T-cell (primary cell): ENCODE measurements at regions not wholly inside any gene's neighbourhood (a gene's known extent, or its start where the extent isn't known, plus 50 kb on each side); places are given as distances from the start of the nearest gene placed in this dataset.

Source experiments
- ATAC-seq, 4 experiments: fragments of 200-7000 bp in 3 of 4; fragments of 150-1000 bp in 1 of 4; cut with Tn5 transposase; replicated peaks in 1 of 4; 1 replicate in 3 of 4; 2 replicates in 1 of 4; pipeline ENCODE4 v1.10.0; 2021; ENCODE audit warnings: moderate library complexity in 3 of 4, mild to moderate bottlenecking in 2 of 4, moderate number of reproducible peaks in 1 of 4
- CTCF ChIA-PET, 2 donors: fragments of 300-600 bp; sonication (Branson Sonifier 250); formaldehyde crosslinking; loops; one replicate each; lab custom pipeline; 2022; ENCODE audit warnings: antibody characterized with exemption in 2 of 2; lab: Charles Lee
- POLR2A ChIA-PET, 2 donors: fragments of 300-600 bp; sonication (Branson Sonifier 250); formaldehyde crosslinking; loops; one replicate each; lab custom pipeline; 2022; ENCODE audit warnings: antibody characterized with exemption in 2 of 2; lab: Charles Lee
- DNase-seq, 35 experiments: peaks; one replicate each; pipeline versions ENCODE4 v3.0.0 to v3.0.0-alpha.2; 2013 to 2023
- H3K27ac ChIP-seq: one replicate; pipeline ENCODE4 v1.5.1; 2013; ENCODE audit warnings: low read length
- H3K27me3 ChIP-seq, 2 experiments: replicated peaks in 1 of 2; 1 replicate in 1 of 2; 2 replicates in 1 of 2; pipeline versions ENCODE4 v1.6.1 to v1.7.0; 2013; ENCODE audit warnings: low read length in 1 of 2, mixed read lengths in 1 of 2; ENCODE audit not compliant: control insufficient read depth in 2 of 2, insufficient read depth in 2 of 2; ENCODE audit errors: extremely low read depth in 1 of 2
- H3K36me3 ChIP-seq, 2 donors: 1 replicate in 1 of 2; 2 replicates in 1 of 2; pipeline versions ENCODE4 v1.6.1 to v1.7.0; 2013; ENCODE audit warnings: low read length in 1 of 2; ENCODE audit not compliant: control insufficient read depth in 2 of 2, insufficient read depth in 1 of 2; ENCODE audit errors: extremely low read depth in 1 of 2
- H3K4me1 ChIP-seq, 2 experiments: 1 replicate in 1 of 2; 2 replicates in 1 of 2; pipeline versions ENCODE4 v1.6.1 to v1.7.0; 2013; ENCODE audit warnings: low read length in 2 of 2, mixed read lengths in 1 of 2; ENCODE audit not compliant: insufficient read depth in 2 of 2, control insufficient read depth in 1 of 2; ENCODE audit errors: extremely low read depth in 1 of 2
- H3K4me3 ChIP-seq, 2 donors: 1 replicate in 1 of 2; 2 replicates in 1 of 2; pipeline versions ENCODE4 v1.5.1 to v1.7.0; 2013; ENCODE audit warnings: mild to moderate bottlenecking in 2 of 2, low read length in 1 of 2, moderate library complexity in 1 of 2; ENCODE audit not compliant: control insufficient read depth in 1 of 2; ENCODE audit errors: extremely low read depth in 1 of 2
- H3K9me3 ChIP-seq: 2 replicates; pipeline ENCODE4 v1.7.0; 2013
- H3K27ac Mint-ChIP-seq, 2 donors: one replicate each; pipeline ENCODE4 v1.8.0; 2020 to 2021; ENCODE audit warnings: mild to moderate bottlenecking in 2 of 2, mixed read lengths in 2 of 2
- H3K27me3 Mint-ChIP-seq, 2 donors: one replicate each; pipeline ENCODE4 v1.8.0; 2021 to 2022; ENCODE audit warnings: mixed read lengths in 2 of 2
- H3K36me3 Mint-ChIP-seq: one replicate; pipeline ENCODE4 v1.8.0; 2021; ENCODE audit warnings: mixed read lengths
- H3K4me1 Mint-ChIP-seq, 3 donors: one replicate each; pipeline ENCODE4 v1.8.0; 2020 to 2022; ENCODE audit warnings: mixed read lengths in 3 of 3, mild to moderate bottlenecking in 1 of 3
- H3K4me3 Mint-ChIP-seq, 3 donors: one replicate each; pipeline ENCODE4 v1.8.0; 2020 to 2022; ENCODE audit warnings: mild to moderate bottlenecking in 3 of 3, mixed read lengths in 3 of 3, moderate library complexity in 3 of 3
- H3K9me3 Mint-ChIP-seq, 3 donors: one replicate each; pipeline ENCODE4 v1.8.0; 2020 to 2022; ENCODE audit warnings: mixed read lengths in 3 of 3
- WGBS: methylation state at CpG from one replicate; pipeline ENCODE4 v1.1.5; 2013; ENCODE audit warnings: missing lambda C conversion rate; ENCODE audit not compliant: insufficient coverage; 5-methylcytosine and 5-hydroxymethylcytosine counted together

DNA sequence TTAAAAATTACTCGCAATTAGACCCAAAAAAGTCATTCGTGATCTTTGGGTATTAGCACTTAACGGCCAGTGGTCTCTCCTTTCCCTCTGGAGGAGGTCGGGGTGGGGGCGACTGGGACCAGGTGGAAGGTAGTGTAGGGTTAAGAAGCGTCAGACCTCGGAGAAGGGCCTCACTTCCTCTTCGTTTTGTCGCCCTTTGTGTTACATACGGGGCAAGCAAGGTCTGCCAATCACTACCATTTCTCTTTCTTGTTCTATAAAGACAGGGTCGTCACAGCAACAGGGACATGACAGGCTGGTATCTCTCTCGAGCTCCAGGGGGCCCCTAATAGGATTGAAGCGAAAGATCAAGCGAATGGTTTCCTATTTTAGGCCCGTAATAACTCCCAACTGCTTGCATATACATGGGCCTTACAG lies 136.6 kb downstream of the INSIG2 start:
- peak in 2 of 4 experiments; percentile 22 to 45 for ATAC-seq
- peak overlapping the region; percentile 46 for H3K27ac ChIP-seq
- ChIA-PET POLR2A (no interaction called here), CTCF (no interaction called here)
- peak in 3 of 35 experiments; percentile 2 to 26 (median 8) for DNase-seq
- H3K36me3 ChIP-seq = no peaks in the 10 kb centered on the region
- H3K4me3 Mint-ChIP-seq = peak overlapping the region; percentile 67 to 87 (median 74)
- H3K27me3 Mint-ChIP-seq = peaks cover 53 to 70% of the 10 kb centered on the region in 2 donors
- H3K36me3 Mint-ChIP-seq = no peaks in the 10 kb centered on the region
- H3K4me3 ChIP-seq = peak overlapping the region; percentile 60 to 82
- H3K4me1 Mint-ChIP-seq = peaks cover 21 to 29% (median 28%) of the 10 kb centered on the region in 3 donors
- H3K4me1 ChIP-seq = peaks cover 9 to 17% of the 10 kb centered on the region in 2 experiments
- WGBS = 39% methylated on average over 5 of the region's 15 CpGs
- H3K27ac Mint-ChIP-seq = peak overlapping the region in 1 of 2 donors; percentile 80
- H3K9me3 ChIP-seq = no peaks in the 10 kb centered on the region
- no peaks in the 10 kb centered on the region for H3K9me3 Mint-ChIP-seq
- H3K27me3 ChIP-seq = peaks cover 17 to 49% of the 10 kb centered on the region in 2 experiments

DNA sequence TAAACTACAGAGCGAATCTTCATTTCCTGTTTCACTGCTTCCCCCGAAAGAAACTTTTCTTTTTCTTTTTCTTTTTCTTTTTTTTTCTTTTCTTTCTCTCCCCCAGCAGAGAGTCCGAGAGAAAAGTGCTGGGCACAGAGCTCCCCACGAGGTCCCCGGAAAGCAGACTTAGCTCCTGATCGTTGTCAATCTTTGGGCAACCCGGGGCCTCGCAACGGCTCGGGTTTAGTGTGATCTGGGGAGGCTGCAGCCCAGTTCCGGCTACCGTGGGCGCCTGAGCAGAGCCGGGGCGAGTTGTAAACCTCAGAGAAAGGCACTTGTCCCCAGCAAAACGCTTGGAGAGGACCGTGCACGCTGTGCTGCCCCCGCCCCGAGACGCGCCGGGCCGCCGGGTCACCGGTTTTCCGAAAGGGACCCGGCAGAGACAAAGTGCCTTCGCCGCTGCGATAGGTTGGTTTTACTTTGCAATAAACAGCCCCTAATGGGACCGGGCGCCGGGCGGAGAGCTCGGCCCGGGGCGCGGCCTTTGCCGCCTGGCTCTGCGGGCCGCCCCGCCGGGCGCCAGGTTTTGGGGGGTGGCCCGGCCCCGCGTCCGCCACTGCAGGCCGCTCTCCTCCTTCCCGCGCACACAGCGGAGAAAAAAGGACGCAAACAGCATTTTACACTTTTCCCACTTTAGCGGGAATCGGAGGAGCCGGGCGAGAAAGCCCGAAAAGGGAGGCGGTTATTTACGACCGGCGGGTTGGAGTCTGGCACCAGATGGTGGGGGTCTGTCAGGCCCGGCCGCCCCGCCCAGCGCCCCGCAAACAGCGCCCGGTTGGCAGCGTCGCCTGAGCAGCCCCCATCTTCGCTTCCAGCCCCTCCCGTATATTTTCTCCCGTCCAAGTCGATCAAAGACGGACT lies 136.0 kb downstream of the INSIG2 start:
- peak; percentile 64 to 77 (median 72) for ATAC-seq
- peak overlapping the region; percentile 83 to 87 (median 87) for H3K4me3 Mint-ChIP-seq
- H3K27ac ChIP-seq = peak overlapping the region; percentile 62

DNA sequence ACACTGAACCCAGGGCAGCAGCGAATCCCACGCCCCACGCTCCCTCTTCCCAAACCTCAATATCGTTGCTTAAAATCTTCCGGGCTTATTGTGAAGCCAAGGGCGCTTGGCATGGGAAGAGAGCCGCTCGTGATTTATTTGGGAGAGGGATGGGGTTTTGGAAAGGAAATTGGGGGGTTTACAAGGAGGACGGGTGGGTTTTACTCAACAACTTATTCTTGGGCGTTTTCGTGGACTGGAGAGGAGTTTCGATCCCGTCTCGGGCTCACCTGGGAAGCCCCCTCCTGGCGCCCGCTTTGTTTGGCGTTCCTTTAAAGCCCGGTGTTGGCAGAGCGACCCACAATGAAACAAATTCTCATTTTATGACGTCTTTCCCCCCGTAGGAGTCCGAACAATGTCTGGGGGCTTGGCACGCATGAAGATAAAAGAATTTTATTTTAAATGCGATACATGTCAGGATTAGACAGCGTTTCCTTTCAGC lies 135.3 kb downstream of the INSIG2 start:
- H3K4me1 Mint-ChIP-seq = peaks cover 21 to 29% (median 28%) of the 10 kb centered on the region in 3 donors
- peaks cover 9 to 17% of the 10 kb centered on the region in 2 experiments for H3K4me1 ChIP-seq
- H3K9me3 ChIP-seq = no peaks in the 10 kb centered on the region
- H3K9me3 Mint-ChIP-seq = no peaks in the 10 kb centered on the region
- 4% methylated on average over 11 of the region's 25 CpGs for WGBS
- H3K27me3 Mint-ChIP-seq = peaks cover 56 to 72% of the 10 kb centered on the region in 2 donors
- no peaks in the 10 kb centered on the region for H3K36me3 ChIP-seq
- peaks cover 17 to 42% of the 10 kb centered on the region in 2 experiments for H3K27me3 ChIP-seq
- H3K27ac ChIP-seq = peak overlapping the region; percentile 62
- no peaks in the 10 kb centered on the region for H3K36me3 Mint-ChIP-seq
- POLR2A ChIA-PET = interaction anchor here in 1 of 2 donors (0.6 kb wide), 1 partner anchor 1455 kb away, joined by 4 read pairs; the partner anchor contains the start of gene TMEM177
- H3K27ac Mint-ChIP-seq = peak overlapping the region; percentile 47 to 77
- H3K4me3 ChIP-seq = peak overlapping the region; percentile 60 to 82
- DNase-seq (peak in 3 of 35 experiments; percentile 7 to 54 (median 24)), ATAC-seq (peak in 3 of 4 experiments; percentile 14 to 61 (median 28))
- H3K4me3 Mint-ChIP-seq = peak overlapping the region; percentile 83 to 87 (median 87)
- CTCF ChIA-PET = interaction anchor here in 1 of 2 donors (0.7 to 3.6 kb wide), 4 partner anchors 177 to 839 kb away, joined by 3 to 30 read pairs (median 6); partner anchors contain the start of gene DDX18

More for the DNA sequence above, 136.0 kb downstream of the INSIG2 start:
- Histone ChIP-seq H3K4me1 (peaks cover 9 to 17% of the 10 kb centered on the region in 2 experiments), H3K9me3 (no peaks in the 10 kb centered on the region), H3K27me3 (peaks cover 17 to 43% of the 10 kb centered on the region in 2 experiments), H3K4me3 (peak overlapping the region; percentile 60 to 82), H3K36me3 (no peaks in the 10 kb centered on the region)
- peak in 25 of 35 experiments; percentile 4 to 48 (median 17) for DNase-seq
- Mint-ChIP-seq H3K36me3 (no peaks in the 10 kb centered on the region), H3K27ac (peak overlapping the region; percentile 47 to 80), H3K27me3 (peaks cover 57 to 72% of the 10 kb centered on the region in 2 donors), H3K4me1 (peaks cover 21 to 29% (median 28%) of the 10 kb centered on the region in 3 donors), H3K9me3 (no peaks in the 10 kb centered on the region)
- ChIA-PET CTCF (interaction anchor here (0.6 to 3.6 kb wide), 5 partner anchors 177 to 1951 kb away, joined by 3 to 30 read pairs (median 3); partner anchors contain the start of gene DDX18 (in 1 of the 2)), POLR2A (interaction anchor here in 1 of 2 donors (0.6 kb wide), 1 partner anchor 1454 kb away, joined by 4 read pairs; the partner anchor contains the start of gene TMEM177)
- 3% methylated on average over 66 of the region's 77 CpGs for WGBS

- Mint-ChIP-seq H3K9me3 (no peaks in the 10 kb centered on the region), H3K36me3 (no peaks in the 10 kb centered on the region), H3K4me3 (peak overlapping the region; percentile 83 to 87 (median 87)), H3K4me1 (peaks cover 21 to 29% (median 28%) of the 10 kb centered on the region in 3 donors), H3K27ac (peak overlapping the region in 1 of 2 donors; percentile 16), H3K27me3 (peaks cover 50 to 71% of the 10 kb centered on the region in 2 donors)
- no peaks in the 10 kb centered on the region for H3K36me3 ChIP-seq
- POLR2A ChIA-PET = no interaction called here
- 14% methylated on average over 4 of the region's 8 CpGs for WGBS
- H3K4me3 ChIP-seq = peak overlapping the region in 1 of 2 donors; percentile 82
- DNase-seq (no peak), ATAC-seq (no peak)
- peaks cover 17 to 40% of the 10 kb centered on the region in 2 experiments for H3K27me3 ChIP-seq
- no peaks in the 10 kb centered on the region for H3K9me3 ChIP-seq
- peaks cover 9 to 17% of the 10 kb centered on the region in 2 experiments for H3K4me1 ChIP-seq
- no peak overlapping the region for H3K27ac ChIP-seq
- CTCF ChIA-PET = interaction anchor here (0.6 to 3.6 kb wide), 8 partner anchors 8 to 642 kb away, joined by 3 to 30 read pairs (median 4); no protein-coding TSS in a partner anchor
Measured at GRCh38 chr2:118222672-118223421, 134.6 kb downstream of the INSIG2 start.

GRCh38 chr2:118222273-118222594 lies 134.0 kb downstream of the INSIG2 start:
- ATAC-seq (no peak), DNase-seq (no peak)
- no peaks in the 10 kb centered on the region for H3K36me3 ChIP-seq
- H3K9me3 ChIP-seq = no peaks in the 10 kb centered on the region
- ChIA-PET POLR2A (no interaction called here), CTCF (interaction anchor here (0.6 to 3.6 kb wide), 8 partner anchors 9 to 642 kb away, joined by 3 to 30 read pairs (median 5); no protein-coding TSS in a partner anchor)
- no peaks in the 10 kb centered on the region for H3K36me3 Mint-ChIP-seq
- no peak overlapping the region for H3K4me3 ChIP-seq
- peaks cover 17 to 36% of the 10 kb centered on the region in 2 experiments for H3K27me3 ChIP-seq
- no peak overlapping the region for H3K27ac Mint-ChIP-seq
- peaks cover 46 to 70% of the 10 kb centered on the region in 2 donors for H3K27me3 Mint-ChIP-seq
- peaks cover 21 to 29% (median 28%) of the 10 kb centered on the region in 3 donors for H3K4me1 Mint-ChIP-seq
- peaks cover 9 to 17% of the 10 kb centered on the region in 2 experiments for H3K4me1 ChIP-seq
- no peak overlapping the region for H3K27ac ChIP-seq
- peak overlapping the region in 1 of 3 donors; percentile 87 for H3K4me3 Mint-ChIP-seq
- no peaks in the 10 kb centered on the region for H3K9me3 Mint-ChIP-seq
